ENCODE measurements at regions not wholly inside any gene's neighbourhood (a gene's known extent, or its start where the extent isn't known, plus 50 kb on each side); places are given as distances from the start of the nearest gene placed in this dataset.

DNA sequence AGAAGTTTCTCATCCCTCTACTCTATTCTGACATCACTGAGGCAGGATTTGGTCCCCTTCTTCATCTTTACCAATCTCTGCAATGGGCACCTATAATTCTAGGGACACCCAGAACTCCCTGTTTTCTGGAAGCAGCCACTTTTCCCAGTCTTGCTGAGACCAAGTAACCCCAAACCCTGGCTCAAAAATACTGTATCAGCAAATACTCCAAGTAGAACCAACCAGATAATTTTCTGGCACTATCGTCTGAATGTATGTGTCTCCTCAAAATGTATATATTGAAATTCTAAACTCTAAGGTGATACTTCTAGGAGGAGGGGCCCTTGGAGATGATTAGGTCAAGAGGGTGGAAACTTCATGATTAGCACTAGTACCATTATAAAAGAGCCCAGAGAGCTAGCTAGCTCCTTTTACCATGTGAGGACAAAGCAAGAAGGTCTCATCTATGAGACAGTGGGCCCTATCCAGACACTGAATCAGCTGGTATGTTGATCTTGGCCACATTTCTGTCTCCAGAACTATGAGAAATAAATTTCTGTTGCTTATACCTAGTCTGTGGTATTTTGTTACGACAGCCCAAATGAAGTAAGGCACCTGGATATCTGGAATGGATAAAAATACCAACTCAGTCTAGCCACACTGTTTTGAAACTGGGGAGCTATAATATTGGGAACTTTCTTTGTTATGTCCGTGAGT is 464.4 kb downstream of the CDH11 start:
- TF ChIP-seq, protein P1, sequence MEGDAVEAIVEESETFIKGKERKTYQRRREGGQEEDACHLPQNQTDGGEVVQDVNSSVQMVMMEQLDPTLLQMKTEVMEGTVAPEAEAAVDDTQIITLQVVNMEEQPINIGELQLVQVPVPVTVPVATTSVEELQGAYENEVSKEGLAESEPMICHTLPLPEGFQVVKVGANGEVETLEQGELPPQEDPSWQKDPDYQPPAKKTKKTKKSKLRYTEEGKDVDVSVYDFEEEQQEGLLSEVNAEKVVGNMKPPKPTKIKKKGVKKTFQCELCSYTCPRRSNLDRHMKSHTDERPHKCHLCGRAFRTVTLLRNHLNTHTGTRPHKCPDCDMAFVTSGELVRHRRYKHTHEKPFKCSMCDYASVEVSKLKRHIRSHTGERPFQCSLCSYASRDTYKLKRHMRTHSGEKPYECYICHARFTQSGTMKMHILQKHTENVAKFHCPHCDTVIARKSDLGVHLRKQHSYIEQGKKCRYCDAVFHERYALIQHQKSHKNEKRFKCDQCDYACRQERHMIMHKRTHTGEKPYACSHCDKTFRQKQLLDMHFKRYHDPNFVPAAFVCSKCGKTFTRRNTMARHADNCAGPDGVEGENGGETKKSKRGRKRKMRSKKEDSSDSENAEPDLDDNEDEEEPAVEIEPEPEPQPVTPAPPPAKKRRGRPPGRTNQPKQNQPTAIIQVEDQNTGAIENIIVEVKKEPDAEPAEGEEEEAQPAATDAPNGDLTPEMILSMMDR (IDR thresholded peaks at IDR 0.05): no peak
- TF ChIP-seq POLR2A (IDR thresholded peaks at IDR 0.05) (no peak), POLR2AphosphoS5 (IDR thresholded peaks at IDR 0.05) (no peak)

Measured in prostate gland (tissue), 2 donors.